HCT116 (cell line): ENCODE measurements at regions not wholly inside any gene's neighbourhood (a gene's known extent, or its start where the extent isn't known, plus 50 kb on each side); places are given as distances from the start of the nearest gene placed in this dataset.

ENCODE experiments used
- ATAC-seq: fragments of 200-7000 bp; cut with Tn5 transposase; 2 replicates; pipeline ENCODE4 v1.9.1; 2020; ENCODE audit warnings: mild to moderate bottlenecking, moderate library complexity
- BruUV-seq: library from RNA; stranded (reverse); fragments of 400-500 nt; replicated peaks from 2 replicates; lab custom pipeline; 2021; lab: Mats Ljungman, UMichigan
- CTCF ChIA-PET: fragments of 300-600 bp; sonication (Branson Sonifier 250); formaldehyde crosslinking; loops from one replicate; lab custom pipeline; 2021; ENCODE audit warnings: antibody characterized with exemption; lab: Charles Lee
- POLR2A ChIA-PET: fragments of 300-600, 350-600 bp; sonication (Branson Sonifier 250); formaldehyde crosslinking; loops from one replicate; lab custom pipeline; 2021; ENCODE audit warnings: antibody characterized with exemption; lab: Charles Lee
- RAD21 ChIA-PET, 2 experiments: fragments of 300-600 bp; sonication (Branson Sonifier 250); formaldehyde crosslinking; loops; one replicate each; lab custom pipeline; 2023; ENCODE audit warnings: low total read pairs in 2 of 2; ENCODE audit not compliant: uncharacterized antibody in 2 of 2, unreplicated experiment in 2 of 2, low non-redundant PET in 1 of 2; lab: Charles Lee
- DNase-seq: peaks from one replicate; pipeline ENCODE4 v3.0.0-alpha.2; 2010; ENCODE audit warnings: low read depth, low spot score
- H2AFZ ChIP-seq: fragments of 200-600 bp; shearing (Covaris generic), sonication (generic); 2 replicates; pipeline ENCODE4 v1.6.1; 2017; ENCODE audit warnings: low read depth, mixed run types, mixed read lengths, antibody characterized with exemption, low read length; ENCODE audit not compliant: poor library complexity, severe bottlenecking
- H3K27ac ChIP-seq: 2 replicates; pipeline ENCODE4 v1.5.1; 2012; ENCODE audit warnings: low read depth, low read length
- H3K27me3 ChIP-seq: fragments of 200-600 bp; sonication (generic); 2 replicates; pipeline ENCODE4 v1.6.1; 2016; ENCODE audit warnings: mixed run types, low read length, mixed read lengths; ENCODE audit not compliant: insufficient read depth
- H3K36me3 ChIP-seq, 2 experiments: fragments of 200-500 bp in 1 of 2; fragments of 200-600 bp in 1 of 2; sonication (Bioruptor generic) in 1 of 2; sonication (generic) in 1 of 2; 2 replicates each; pipeline versions ENCODE4 v1.5.1 to v1.6.1; 2014 to 2016; ENCODE audit warnings: low read length in 2 of 2, inconsistent platforms in 1 of 2, mixed read lengths in 1 of 2, mixed run types in 1 of 2; ENCODE audit not compliant: insufficient read depth in 2 of 2, control insufficient read depth in 1 of 2
- H3K4me1 ChIP-seq, 2 experiments: fragments of 200-600 bp in 1 of 2; sonication (generic) in 1 of 2; 2 replicates each; pipeline versions ENCODE4 v1.5.1 to v1.6.1; 2012 to 2017; ENCODE audit warnings: low read length in 2 of 2, inconsistent platforms in 1 of 2, mild to moderate bottlenecking in 1 of 2, mixed read lengths in 1 of 2, mixed run types in 1 of 2, moderate library complexity in 1 of 2; ENCODE audit not compliant: insufficient read depth in 2 of 2, control insufficient read depth in 1 of 2
- H3K4me2 ChIP-seq: fragments of 200-600 bp; sonication (generic); 2 replicates; pipeline ENCODE4 v1.6.1; 2017; ENCODE audit warnings: mixed run types, low read length, mixed read lengths
- H3K4me3 ChIP-seq, 2 experiments: fragments of 200-600 bp in 1 of 2; sonication (generic) in 1 of 2; replicated peaks in 1 of 2; 2 replicates each; pipeline ENCODE4 v1.5.1; 2011 to 2016; ENCODE audit warnings: low read length in 2 of 2, control low read depth in 1 of 2, low read depth in 1 of 2, mild to moderate bottlenecking in 1 of 2, mixed read lengths in 1 of 2, mixed run types in 1 of 2
- H3K79me2 ChIP-seq: fragments of 200-600 bp; sonication (generic); 2 replicates; pipeline ENCODE4 v1.6.1; 2017; ENCODE audit warnings: mild to moderate bottlenecking, mixed run types, low read length, moderate library complexity, mixed read lengths; ENCODE audit not compliant: insufficient read depth
- H3K9ac ChIP-seq: fragments of 200-600 bp; sonication (generic); 2 replicates; pipeline ENCODE4 v1.6.1; 2016; ENCODE audit warnings: low read length, mixed read lengths
- H3K9me2 ChIP-seq: fragments of 200-600 bp; sonication (generic), shearing (Covaris generic); 2 replicates; pipeline ENCODE4 v1.6.1; 2017; ENCODE audit warnings: mixed run types, mild to moderate bottlenecking, moderate library complexity; ENCODE audit not compliant: insufficient read depth
- H3K9me3 ChIP-seq, 2 experiments: fragments of 200-500 bp in 1 of 2; fragments of 200-600 bp in 1 of 2; sonication (Bioruptor generic) in 1 of 2; sonication (generic) in 1 of 2; 2 replicates each; pipeline ENCODE4 v1.6.1; 2014 to 2017; ENCODE audit warnings: low read length in 2 of 2, mixed read lengths in 2 of 2, inconsistent platforms in 1 of 2, low read depth in 1 of 2, mild to moderate bottlenecking in 1 of 2, mixed run types in 1 of 2, moderate library complexity in 1 of 2; ENCODE audit not compliant: control insufficient read depth in 1 of 2, insufficient read depth in 1 of 2
- H4K20me1 ChIP-seq: fragments of 200-600 bp; sonication (generic), shearing (Covaris generic); 2 replicates; pipeline ENCODE4 v1.6.1; 2017; ENCODE audit warnings: mixed run types, mild to moderate bottlenecking, moderate library complexity; ENCODE audit not compliant: insufficient read depth
- EZH2 ChIP-seq: fragments of 200-600 bp; sonication (generic); IDR thresholded peaks from 2 replicates; pipeline ENCODE4 v1.6.1; 2017; ENCODE audit warnings: antibody characterized with exemption, mixed run types
- JUND ChIP-seq: IDR thresholded peaks from 2 replicates; pipeline ENCODE4 v1.6.1; 2012
- POLR2A ChIP-seq: IDR thresholded peaks from 2 replicates; pipeline ENCODE4 v1.7.0; 2011; ENCODE audit warnings: borderline replicate concordance; ENCODE audit not compliant: insufficient read depth, insufficient read length; ENCODE audit errors: extremely low read depth
- SP1 ChIP-seq: IDR thresholded peaks from 2 replicates; pipeline ENCODE4 v1.6.1; 2012; ENCODE audit warnings: low read depth
- TCF7L2 ChIP-seq: IDR thresholded peaks from 2 replicates; pipeline ENCODE4 v1.7.0; 2011; ENCODE audit warnings: borderline replicate concordance, inconsistent platforms; ENCODE audit not compliant: insufficient read depth, insufficient read length; ENCODE audit errors: extremely low read depth
- intact Hi-C: fragments of 100-400 bp; cut with micrococcal nuclease; formaldehyde crosslinking; loops from 2 replicates; pipeline ENCODE4 v1.10.0; 2022

DNA sequence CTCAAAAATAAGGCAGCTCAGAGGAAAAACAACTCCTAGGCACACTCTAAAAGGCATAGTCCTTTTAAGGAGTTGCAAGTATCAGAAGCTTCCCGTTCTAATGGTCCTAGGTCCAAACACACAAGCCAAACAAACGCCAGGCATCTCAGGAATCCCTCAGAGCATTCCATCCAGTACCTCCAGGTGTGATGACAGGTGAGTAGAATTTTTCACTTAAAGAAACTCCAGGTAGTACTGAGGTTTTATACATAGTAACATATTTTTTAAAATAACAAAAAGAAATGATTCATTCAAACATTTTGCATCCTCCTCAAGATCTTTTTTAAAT is 1092.3 kb downstream of the TUSC7 start:
- peaks cover 5% of the 10 kb centered on the region for H3K27me3 ChIP-seq
- no peaks in the 10 kb centered on the region for H3K4me1 ChIP-seq
- no peak for ATAC-seq
- no peak overlapping the region for H3K9ac ChIP-seq
- DNase-seq, result no peak
- POLR2A ChIA-PET, result no interaction called here
- no peaks in the 10 kb centered on the region for H3K9me3 ChIP-seq
- RAD21 ChIA-PET, result no interaction called here
- no peaks in the 10 kb centered on the region for H4K20me1 ChIP-seq
- no peak overlapping the region for H3K4me2 ChIP-seq
- no peaks in the 10 kb centered on the region for H3K9me2 ChIP-seq
- H3K27ac ChIP-seq, result no peak overlapping the region
- CTCF ChIA-PET, result no interaction called here
- BruUV-seq, result no TSS peak
- no peaks in the 10 kb centered on the region for H3K79me2 ChIP-seq
- no peak overlapping the region for H3K4me3 ChIP-seq
- H3K36me3 ChIP-seq, result no peaks in the 10 kb centered on the region
- TF ChIP-seq EZH2 (no peak), POLR2A (no peak), SP1 (no peak), TCF7L2 (no peak), JUND (no peak)
- H2AFZ ChIP-seq, result no peak overlapping the region
- intact Hi-C loops, result no loop called here

DNA sequence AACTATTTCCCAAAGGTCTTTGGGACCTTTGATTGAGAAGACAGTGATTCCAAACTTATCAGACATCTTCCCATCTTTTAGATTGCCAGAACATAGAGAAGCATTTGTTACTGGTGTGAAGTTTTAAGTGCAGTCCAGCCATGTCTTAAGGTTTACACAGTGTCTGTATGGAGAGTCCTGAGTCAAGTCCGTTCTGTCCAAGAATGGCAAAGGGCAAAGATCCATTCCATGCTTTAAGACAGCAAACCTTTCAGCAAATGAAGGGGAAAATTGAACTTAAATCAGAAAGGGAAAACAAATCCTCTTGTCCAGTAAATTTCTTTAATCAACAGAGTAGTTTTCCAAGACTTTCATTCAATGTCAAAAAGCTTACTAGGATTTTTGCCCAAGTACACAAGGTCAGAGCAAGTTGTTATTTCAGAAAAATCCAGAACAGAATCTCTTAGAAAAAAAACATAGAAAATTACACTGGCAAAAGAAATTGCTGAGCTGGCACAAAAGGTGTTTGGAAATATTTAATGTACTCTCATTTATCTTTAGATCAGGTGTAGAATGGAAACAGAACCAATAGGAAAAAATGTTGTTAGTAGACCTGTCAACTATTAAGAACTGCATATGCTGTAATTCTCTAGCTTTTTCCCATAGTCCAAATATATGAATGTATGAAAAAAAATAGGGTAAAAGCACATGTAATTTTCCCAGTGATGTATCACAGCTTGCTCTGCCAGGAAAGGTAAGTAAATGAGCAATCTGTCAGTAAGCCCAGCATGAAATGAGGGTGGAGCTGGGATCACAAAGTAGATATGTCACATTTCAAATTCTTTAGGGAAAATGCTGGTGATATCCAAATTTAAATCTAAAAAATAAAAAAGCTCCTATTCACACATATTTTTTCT is 1099.9 kb downstream of the TUSC7 start:
- no peaks in the 10 kb centered on the region for H3K27me3 ChIP-seq
- no peaks in the 10 kb centered on the region for H3K79me2 ChIP-seq
- no peak overlapping the region for H3K4me2 ChIP-seq
- no peaks in the 10 kb centered on the region for H4K20me1 ChIP-seq
- no peaks in the 10 kb centered on the region for H3K9me2 ChIP-seq
- no peak overlapping the region for H3K4me3 ChIP-seq
- DNase-seq (no peak), ATAC-seq (no peak)
- H2AFZ ChIP-seq, result no peak overlapping the region
- no peaks in the 10 kb centered on the region for H3K9me3 ChIP-seq
- no peaks in the 10 kb centered on the region for H3K4me1 ChIP-seq
- intact Hi-C loops, result no loop called here
- no peak for TF ChIP-seq POLR2A
- POLR2A ChIA-PET, result no interaction called here
- RAD21 ChIA-PET, result no interaction called here
- no TSS peak for BruUV-seq
- no peak overlapping the region for H3K27ac ChIP-seq
- CTCF ChIA-PET, result no interaction called here
- no peaks in the 10 kb centered on the region for H3K36me3 ChIP-seq
- H3K9ac ChIP-seq, result no peak overlapping the region
